ENCODE measurements at regions not wholly inside any gene's neighbourhood (a gene's known extent, or its start where the extent isn't known, plus 50 kb on each side); places are given as distances from the start of the nearest gene placed in this dataset.

DNA sequence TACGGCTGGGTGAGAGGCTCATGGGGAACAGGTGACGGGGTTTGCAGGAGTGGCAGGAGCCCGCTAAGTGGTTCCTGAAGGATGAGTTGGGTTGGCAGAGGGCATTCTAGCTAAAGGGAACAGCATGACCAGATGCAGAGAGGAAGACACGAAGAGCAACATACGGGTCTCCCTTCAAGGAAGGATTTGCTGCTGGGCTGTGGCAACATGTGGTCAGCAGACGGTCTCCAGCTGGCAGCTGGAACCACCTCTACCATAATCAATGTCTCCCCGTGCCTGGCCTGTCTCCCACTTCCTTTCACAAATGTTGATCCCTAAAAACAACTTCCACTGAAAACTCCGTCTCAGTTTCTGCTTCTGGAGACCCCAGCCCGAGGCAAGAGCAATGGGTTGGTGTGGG is 80.6 kb upstream of the SULF2 start:
- Histone ChIP-seq H3K36me3 (no peaks in the 10 kb centered on the region), H3K4me1 (ENCODE audit: control insufficient read depth in 1 of 2, insufficient read depth in 1 of 2, low read depth in 1 of 2, low read length in 1 of 2) (no peaks in the 10 kb centered on the region), H3K27me3 (peaks cover 25% of the 10 kb centered on the region), H3K27ac (no peak overlapping the region), H3K9me3 (no peaks in the 10 kb centered on the region), H3K4me3 (ENCODE audit: low read depth in 1 of 2, low read length in 1 of 2) (no peak overlapping the region)
- TF ChIP-seq, protein P1, sequence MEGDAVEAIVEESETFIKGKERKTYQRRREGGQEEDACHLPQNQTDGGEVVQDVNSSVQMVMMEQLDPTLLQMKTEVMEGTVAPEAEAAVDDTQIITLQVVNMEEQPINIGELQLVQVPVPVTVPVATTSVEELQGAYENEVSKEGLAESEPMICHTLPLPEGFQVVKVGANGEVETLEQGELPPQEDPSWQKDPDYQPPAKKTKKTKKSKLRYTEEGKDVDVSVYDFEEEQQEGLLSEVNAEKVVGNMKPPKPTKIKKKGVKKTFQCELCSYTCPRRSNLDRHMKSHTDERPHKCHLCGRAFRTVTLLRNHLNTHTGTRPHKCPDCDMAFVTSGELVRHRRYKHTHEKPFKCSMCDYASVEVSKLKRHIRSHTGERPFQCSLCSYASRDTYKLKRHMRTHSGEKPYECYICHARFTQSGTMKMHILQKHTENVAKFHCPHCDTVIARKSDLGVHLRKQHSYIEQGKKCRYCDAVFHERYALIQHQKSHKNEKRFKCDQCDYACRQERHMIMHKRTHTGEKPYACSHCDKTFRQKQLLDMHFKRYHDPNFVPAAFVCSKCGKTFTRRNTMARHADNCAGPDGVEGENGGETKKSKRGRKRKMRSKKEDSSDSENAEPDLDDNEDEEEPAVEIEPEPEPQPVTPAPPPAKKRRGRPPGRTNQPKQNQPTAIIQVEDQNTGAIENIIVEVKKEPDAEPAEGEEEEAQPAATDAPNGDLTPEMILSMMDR (IDR thresholded peaks at IDR 0.05), result no peak

DNA sequence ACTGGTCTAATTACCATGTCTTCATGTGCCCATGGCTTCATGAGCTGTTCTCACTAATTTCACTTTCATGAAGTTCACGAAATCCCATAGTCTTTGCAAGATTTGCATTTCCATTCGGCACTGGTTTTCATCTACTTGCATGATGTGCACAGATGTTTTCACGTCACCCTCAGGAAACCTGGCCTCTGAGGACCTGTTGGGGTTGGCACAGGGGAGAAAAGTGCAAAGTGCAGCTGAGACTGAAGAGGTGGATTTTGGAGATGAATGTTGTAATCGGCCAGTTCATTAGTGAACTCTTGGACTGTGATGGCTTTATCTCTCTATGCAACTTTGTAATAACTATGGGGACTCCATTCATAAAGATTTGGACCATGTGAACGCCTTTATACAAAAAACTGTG is 80.2 kb upstream of the SULF2 start:
- Histone ChIP-seq H3K27me3 (peaks cover 25% of the 10 kb centered on the region), H3K27ac (no peak overlapping the region), H3K4me3 (ENCODE audit: low read depth in 1 of 2, low read length in 1 of 2) (no peak overlapping the region), H3K4me1 (ENCODE audit: control insufficient read depth in 1 of 2, insufficient read depth in 1 of 2, low read depth in 1 of 2, low read length in 1 of 2) (no peaks in the 10 kb centered on the region), H3K36me3 (no peaks in the 10 kb centered on the region), H3K9me3 (no peaks in the 10 kb centered on the region)
- TF ChIP-seq, protein P1 (IDR thresholded peaks at IDR 0.05), result no peak

DNA sequence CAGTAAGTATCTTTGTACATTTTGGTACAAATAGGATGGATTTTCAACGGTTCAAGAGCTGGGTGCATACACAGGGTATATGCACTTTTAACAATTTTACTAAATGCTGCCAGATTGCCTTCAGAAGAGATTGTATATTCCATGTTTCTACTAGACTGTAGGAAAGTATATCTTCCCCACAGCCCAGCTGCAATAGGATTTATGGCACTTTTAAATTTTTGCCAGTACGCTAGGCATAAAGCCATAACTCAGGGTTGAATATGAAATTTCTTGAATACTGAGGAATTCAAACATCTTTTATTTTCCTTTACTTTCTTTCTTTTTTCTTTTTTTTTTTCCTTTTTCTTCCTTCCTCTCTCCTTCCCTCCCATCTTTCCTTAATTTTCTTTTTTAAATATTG is 78.7 kb upstream of the SULF2 start:
- no peaks in the 10 kb centered on the region for H3K4me1 ChIP-seq (ENCODE audit: control insufficient read depth in 1 of 2, insufficient read depth in 1 of 2, low read depth in 1 of 2, low read length in 1 of 2)
- no peaks in the 10 kb centered on the region for H3K36me3 ChIP-seq
- no peaks in the 10 kb centered on the region for H3K9me3 ChIP-seq
- H3K27me3 ChIP-seq, result peaks cover 25% of the 10 kb centered on the region
- H3K4me3 ChIP-seq (ENCODE audit: low read depth in 1 of 2, low read length in 1 of 2), result no peak overlapping the region
- TF ChIP-seq, protein P1 (IDR thresholded peaks at IDR 0.05), result no peak
- H3K27ac ChIP-seq, result no peak overlapping the region

DNA sequence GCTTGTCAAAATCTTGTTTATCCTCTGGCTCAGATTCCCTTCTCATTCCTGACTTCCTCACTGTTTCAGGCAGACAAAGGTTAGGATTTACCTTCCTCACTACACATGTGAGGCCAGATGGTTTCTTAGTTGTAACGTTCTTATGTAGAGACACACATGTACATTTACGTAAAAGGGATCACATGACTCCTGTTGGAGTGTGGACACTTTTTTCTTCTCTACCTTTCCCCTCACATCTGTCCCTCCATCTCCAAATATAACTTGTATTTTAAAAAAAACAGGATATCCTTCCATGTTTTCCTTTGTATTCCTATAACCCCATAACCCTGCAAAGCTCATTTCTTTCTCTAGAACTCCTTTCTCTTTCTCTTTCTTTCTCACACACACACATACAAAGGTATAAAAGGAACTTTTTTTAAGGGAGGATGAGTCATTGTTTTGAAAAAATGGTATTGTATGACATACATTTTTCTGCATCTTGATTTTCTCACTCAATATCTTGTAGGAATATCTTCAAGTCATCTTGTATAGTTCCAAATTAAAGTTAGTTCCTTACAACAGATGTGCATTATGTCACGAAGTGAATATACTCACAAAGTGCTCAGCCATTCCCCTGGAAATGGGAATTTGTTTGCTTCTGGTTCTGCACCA is 78.2 kb upstream of the SULF2 start:
- H3K4me3 ChIP-seq (ENCODE audit: low read depth in 1 of 2, low read length in 1 of 2), result no peak overlapping the region
- TF ChIP-seq, protein P1 (IDR thresholded peaks at IDR 0.05), result no peak
- no peak overlapping the region for H3K27ac ChIP-seq
- peaks cover 25% of the 10 kb centered on the region for H3K27me3 ChIP-seq
- H3K4me1 ChIP-seq (ENCODE audit: control insufficient read depth in 1 of 2, insufficient read depth in 1 of 2, low read depth in 1 of 2, low read length in 1 of 2), result no peaks in the 10 kb centered on the region
- no peaks in the 10 kb centered on the region for H3K36me3 ChIP-seq
- no peaks in the 10 kb centered on the region for H3K9me3 ChIP-seq

DNA sequence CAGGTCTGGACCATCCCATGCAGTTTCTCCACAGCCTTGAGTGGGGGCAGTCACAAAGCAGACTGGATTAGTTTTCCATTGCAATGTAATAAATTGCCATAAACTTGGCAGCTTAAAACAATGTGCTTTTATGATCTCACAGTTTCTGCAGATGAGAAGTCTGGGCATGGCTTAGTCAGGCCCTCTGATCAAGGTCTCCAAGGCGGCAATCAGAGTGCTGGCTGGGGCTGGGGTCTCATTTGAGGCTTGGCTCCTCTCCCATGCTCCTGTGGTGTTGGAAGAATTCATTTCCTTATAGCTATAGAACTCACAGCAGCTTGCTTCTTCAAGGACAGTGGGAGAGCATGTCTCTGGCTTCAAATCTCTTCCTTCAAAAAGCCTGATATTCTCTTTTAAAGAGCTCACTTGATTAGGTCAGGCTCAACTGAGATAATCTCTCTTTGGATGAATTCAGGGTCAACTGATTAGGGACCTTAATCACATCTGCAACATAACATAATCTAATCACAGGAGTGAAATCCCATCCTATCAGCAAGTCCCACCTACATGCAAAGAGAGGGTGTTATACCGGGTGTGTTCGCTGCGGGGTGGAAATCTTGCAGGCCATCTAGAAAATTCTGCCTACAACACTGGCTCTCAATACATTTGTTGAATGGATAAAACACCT is 77.4 kb upstream of the SULF2 start:
- H3K36me3 ChIP-seq, result no peaks in the 10 kb centered on the region

More for the DNA sequence above, 77.4 kb upstream of the SULF2 start:
- Histone ChIP-seq H3K9me3 (no peaks in the 10 kb centered on the region), H3K4me3 (ENCODE audit: low read depth in 1 of 2, low read length in 1 of 2) (no peak overlapping the region), H3K27ac (no peak overlapping the region), H3K4me1 (ENCODE audit: control insufficient read depth in 1 of 2, insufficient read depth in 1 of 2, low read depth in 1 of 2, low read length in 1 of 2) (no peaks in the 10 kb centered on the region), H3K27me3 (peaks cover 25% of the 10 kb centered on the region)
- TF ChIP-seq, protein P1 (IDR thresholded peaks at IDR 0.05), result no peak
